Neural progenitor cell (in vitro differentiated cells): ENCODE measurements at regions not wholly inside any gene's neighbourhood (a gene's known extent, or its start where the extent isn't known, plus 50 kb on each side); places are given as distances from the start of the nearest gene placed in this dataset.

Experiments used
- DNase-seq: peaks from one replicate; pipeline ENCODE4 v3.0.0-alpha.2; 2016; ENCODE audit warnings: low spot score
- H2AFZ ChIP-seq: fragments of 200-600 bp; sonication (generic); replicated peaks from 2 replicates; pipeline ENCODE4 v1.6.1; 2016; ENCODE audit warnings: antibody characterized with exemption
- H3F3A ChIP-seq: fragments of 200-600 bp; sonication (generic); 2 replicates; pipeline ENCODE4 v1.6.1; 2016; ENCODE audit warnings: antibody characterized with exemption, low read depth
- H3K27ac ChIP-seq: fragments of 200-600 bp; sonication (generic); 2 replicates; pipeline ENCODE4 v1.5.1; 2016; ENCODE audit warnings: mild to moderate bottlenecking
- H3K27me3 ChIP-seq: fragments of 200-600 bp; sonication (generic); 2 replicates; pipeline ENCODE4 v1.6.1; 2016; ENCODE audit warnings: mild to moderate bottlenecking, moderate library complexity
- H3K36me3 ChIP-seq: fragments of 200-600 bp; sonication (generic); 2 replicates; pipeline ENCODE4 v1.5.1; 2016
- H3K4me1 ChIP-seq: fragments of 200-600 bp; sonication (generic); 2 replicates; pipeline ENCODE4 v1.6.1; 2016; ENCODE audit warnings: mixed run types
- H3K4me2 ChIP-seq: fragments of 200-600 bp; sonication (generic); 2 replicates; pipeline ENCODE4 v1.6.1; 2016
- H3K4me3 ChIP-seq: fragments of 200-600 bp; sonication (generic); 2 replicates; pipeline ENCODE4 v1.5.1; 2016
- H3K79me2 ChIP-seq: fragments of 200-600 bp; sonication (generic); 2 replicates; pipeline ENCODE4 v1.6.1; 2016; ENCODE audit warnings: low read depth
- H3K9ac ChIP-seq: fragments of 200-600 bp; sonication (generic); 2 replicates; pipeline ENCODE4 v1.6.1; 2016
- H3K9me3 ChIP-seq: fragments of 200-600 bp; sonication (generic); 2 replicates; pipeline ENCODE4 v1.5.1; 2016; ENCODE audit warnings: low read depth
- H4K20me1 ChIP-seq: fragments of 200-600 bp; sonication (generic); 2 replicates; pipeline ENCODE4 v1.6.1; 2016; ENCODE audit warnings: low read depth
- H3K27ac Mint-ChIP-seq: 3 replicates; pipeline ENCODE4 v1.8.0; 2021; ENCODE audit warnings: mixed read lengths
- H3K27me3 Mint-ChIP-seq: 2 replicates; pipeline ENCODE4 v1.8.0; 2022; ENCODE audit warnings: low read depth, mild to moderate bottlenecking, inconsistent platforms, moderate library complexity, mixed read lengths; ENCODE audit not compliant: insufficient read depth
- H3K36me3 Mint-ChIP-seq: 3 replicates; pipeline ENCODE4 v1.8.0; 2021; ENCODE audit warnings: mixed read lengths
- H3K4me1 Mint-ChIP-seq: 3 replicates; pipeline ENCODE4 v1.8.0; 2021; ENCODE audit warnings: mixed read lengths
- H3K4me3 Mint-ChIP-seq: 3 replicates; pipeline ENCODE4 v1.8.0; 2021; ENCODE audit warnings: mild to moderate bottlenecking, moderate library complexity, mixed read lengths
- H3K9me3 Mint-ChIP-seq: 3 replicates; pipeline ENCODE4 v1.8.0; 2020; ENCODE audit warnings: mixed read lengths
- CTCF ChIP-seq: fragments of 200-600 bp; sonication (generic); IDR thresholded peaks from 2 replicates; pipeline ENCODE4 v1.5.1; 2017; ENCODE audit warnings: antibody characterized with exemption, mild to moderate bottlenecking
- EZH2 ChIP-seq: fragments of 200-600 bp; sonication (generic); IDR thresholded peaks from 2 replicates; pipeline ENCODE4 v1.6.1; 2017; ENCODE audit warnings: antibody characterized with exemption, mild to moderate bottlenecking, moderate library complexity
- EZH2phosphoT487 ChIP-seq: fragments of 200-600 bp; sonication (generic); IDR thresholded peaks from 2 replicates; pipeline ENCODE4 v1.6.1; 2017; ENCODE audit warnings: antibody characterized with exemption

- H3K79me2 ChIP-seq, result no peaks in the 10 kb centered on the region
- H3K9ac ChIP-seq, result no peak overlapping the region
Measured at GRCh38 chr17:52827526-52827925, 669.0 kb upstream of the CA10 start.

GRCh38 chr17:52824542-52824941, 666.0 kb upstream of the CA10 start:
- Mint-ChIP-seq H3K9me3 (no peaks in the 10 kb centered on the region), H3K4me1 (no peaks in the 10 kb centered on the region), H3K36me3 (no peaks in the 10 kb centered on the region), H3K4me3 (no peak overlapping the region), H3K27ac (no peak overlapping the region), H3K27me3 (no peaks in the 10 kb centered on the region)
- H3K36me3 ChIP-seq, result no peaks in the 10 kb centered on the region
- DNase-seq, result no peak
- no peaks in the 10 kb centered on the region for H3K27me3 ChIP-seq
- H3K9me3 ChIP-seq, result no peaks in the 10 kb centered on the region
- no peak for TF ChIP-seq EZH2phosphoT487
- TF ChIP-seq EZH2, result no peak
- no peak for TF ChIP-seq CTCF
- H3K79me2 ChIP-seq, result no peaks in the 10 kb centered on the region
- H3K27ac ChIP-seq, result no peak overlapping the region
- H3K4me1 ChIP-seq, result no peaks in the 10 kb centered on the region
- no peak overlapping the region for H3K4me3 ChIP-seq
- H3K4me2 ChIP-seq, result no peak overlapping the region
- H2AFZ ChIP-seq, result no peak overlapping the region
- no peak overlapping the region for H3K9ac ChIP-seq
- H3F3A ChIP-seq, result no peaks in the 10 kb centered on the region
- H4K20me1 ChIP-seq, result no peaks in the 10 kb centered on the region

More at GRCh38 chr17:52827526-52827925, 669.0 kb upstream of the CA10 start:
- H3K27me3 Mint-ChIP-seq, result no peaks in the 10 kb centered on the region
- no peaks in the 10 kb centered on the region for H3K27me3 ChIP-seq
- no peaks in the 10 kb centered on the region for H3K36me3 Mint-ChIP-seq
- no peaks in the 10 kb centered on the region for H3K9me3 Mint-ChIP-seq
- no peak overlapping the region for H3K27ac Mint-ChIP-seq
- H4K20me1 ChIP-seq, result no peaks in the 10 kb centered on the region
- H3K36me3 ChIP-seq, result no peaks in the 10 kb centered on the region
- no peak for DNase-seq
- no peak overlapping the region for H3K4me2 ChIP-seq
- H3K27ac ChIP-seq, result no peak overlapping the region
- no peak overlapping the region for H3K4me3 Mint-ChIP-seq
- H3K4me1 Mint-ChIP-seq, result no peaks in the 10 kb centered on the region
- no peak overlapping the region for H3K4me3 ChIP-seq
- no peaks in the 10 kb centered on the region for H3K9me3 ChIP-seq
- TF ChIP-seq EZH2, result no peak
- no peak for TF ChIP-seq CTCF
- no peaks in the 10 kb centered on the region for H3F3A ChIP-seq
- no peak overlapping the region for H2AFZ ChIP-seq
- no peaks in the 10 kb centered on the region for H3K4me1 ChIP-seq

- no peak overlapping the region for H2AFZ ChIP-seq
- H3K27me3 Mint-ChIP-seq, result no peaks in the 10 kb centered on the region
- H3K27me3 ChIP-seq, result no peaks in the 10 kb centered on the region
- H3K4me3 Mint-ChIP-seq, result no peak overlapping the region
- DNase-seq, result no peak
- H3K9me3 ChIP-seq, result no peaks in the 10 kb centered on the region
- H3K36me3 ChIP-seq, result no peaks in the 10 kb centered on the region
- no peak overlapping the region for H3K9ac ChIP-seq
- no peaks in the 10 kb centered on the region for H4K20me1 ChIP-seq
- H3K4me2 ChIP-seq, result no peak overlapping the region
- no peak overlapping the region for H3K27ac Mint-ChIP-seq
- no peaks in the 10 kb centered on the region for H3F3A ChIP-seq
- H3K4me1 Mint-ChIP-seq, result no peaks in the 10 kb centered on the region
- no peak for TF ChIP-seq EZH2phosphoT487
- no peak for TF ChIP-seq EZH2
- TF ChIP-seq CTCF, result no peak
- no peaks in the 10 kb centered on the region for H3K36me3 Mint-ChIP-seq
- no peaks in the 10 kb centered on the region for H3K4me1 ChIP-seq
- no peak overlapping the region for H3K4me3 ChIP-seq
- H3K9me3 Mint-ChIP-seq, result no peaks in the 10 kb centered on the region
- no peak overlapping the region for H3K27ac ChIP-seq
- no peaks in the 10 kb centered on the region for H3K79me2 ChIP-seq
Measured at GRCh38 chr17:52823155-52823554, 664.6 kb upstream of the CA10 start.
